ENCODE measurements at regions not wholly inside any gene's neighbourhood (a gene's known extent, or its start where the extent isn't known, plus 50 kb on each side); places are given as distances from the start of the nearest gene placed in this dataset.

GRCh38 chr6:27687154-27688013, 214.5 kb upstream of the ZNF184 start (continued):
- no peak for TF ChIP-seq CENPBD1 (CRISPR knock-in tag; IDR thresholded peaks at IDR 0.05; ENCODE audit: borderline replicate concordance, low read depth)
- no peak for TF ChIP-seq SOX13 (IDR thresholded peaks at IDR 0.05)
- peak in 1 of 2 experiments; percentile 47; a peak in 2 of 4 replicates for TF ChIP-seq SOX13 (CRISPR knock-in tag; conservative IDR thresholded peaks at IDR 0.05 in 1 of 2, IDR thresholded peaks at IDR 0.05 in 1 of 2)
- no peak for TF ChIP-seq ZNF597 (CRISPR knock-in tag; IDR thresholded peaks at IDR 0.05)
- TF ChIP-seq HCFC1 (IDR thresholded peaks at IDR 0.05; ENCODE audit: low read depth, low read length) = no peak
- 0 out of 2 replicates have a peak, but pooled peaks have one; percentile 31 for TF ChIP-seq SMAD1 (CRISPR knock-in tag; IDR thresholded peaks at IDR 0.05; ENCODE audit: borderline replicate concordance, low read depth)
- TF ChIP-seq MNT (IDR thresholded peaks at IDR 0.05) = no peak
- TF ChIP-seq ZNF451 (CRISPR knock-in tag; IDR thresholded peaks at IDR 0.05) = 0 out of 2 replicates have a peak, but pooled peaks have one; percentile 7
- peak; percentile 10; the same call in 1 of the 2 replicates for TF ChIP-seq FOXK1 (CRISPR knock-in tag; IDR thresholded peaks at IDR 0.05; ENCODE audit: borderline replicate concordance, low read depth)
- TF ChIP-seq CHCHD3 (CRISPR knock-in tag; IDR thresholded peaks at IDR 0.05) = no peak
- no peak for TF ChIP-seq ZSCAN12 (CRISPR knock-in tag; IDR thresholded peaks at IDR 0.05)
- TF ChIP-seq CCDC6 (CRISPR knock-in tag; IDR thresholded peaks at IDR 0.05) = no peak
- TF ChIP-seq ZKSCAN5 (CRISPR knock-in tag; IDR thresholded peaks at IDR 0.05) = no peak
- TF ChIP-seq ZNF18 (CRISPR knock-in tag; IDR thresholded peaks at IDR 0.05; ENCODE audit: insufficient replicate concordance) = no peak
- TF ChIP-seq, protein P1, sequence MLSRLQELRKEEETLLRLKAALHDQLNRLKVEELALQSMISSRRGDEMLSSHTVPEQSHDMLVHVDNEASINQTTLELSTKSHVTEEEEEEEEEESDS (CRISPR knock-in tag; IDR thresholded peaks at IDR 0.05; ENCODE audit: borderline replicate concordance) = no peak
- no peak for TF ChIP-seq ZNF678 (CRISPR knock-in tag; IDR thresholded peaks at IDR 0.05)
- TF ChIP-seq RARA (CRISPR knock-in tag; IDR thresholded peaks at IDR 0.05) = no peak; the same call in 1 of the 2 replicates
- TF ChIP-seq HNF1A (IDR thresholded peaks at IDR 0.05; ENCODE audit: low read depth) = no peak
- no peak for TF ChIP-seq HNF1A (CRISPR knock-in tag; IDR thresholded peaks at IDR 0.05; ENCODE audit: borderline replicate concordance)
- TF ChIP-seq ZNF724P (CRISPR knock-in tag; IDR thresholded peaks at IDR 0.05; ENCODE audit: borderline replicate concordance) = no peak

Measured in HepG2 (cell line).